ENCODE measurements at regions not wholly inside any gene's neighbourhood (a gene's known extent, or its start where the extent isn't known, plus 50 kb on each side); places are given as distances from the start of the nearest gene placed in this dataset.

DNA sequence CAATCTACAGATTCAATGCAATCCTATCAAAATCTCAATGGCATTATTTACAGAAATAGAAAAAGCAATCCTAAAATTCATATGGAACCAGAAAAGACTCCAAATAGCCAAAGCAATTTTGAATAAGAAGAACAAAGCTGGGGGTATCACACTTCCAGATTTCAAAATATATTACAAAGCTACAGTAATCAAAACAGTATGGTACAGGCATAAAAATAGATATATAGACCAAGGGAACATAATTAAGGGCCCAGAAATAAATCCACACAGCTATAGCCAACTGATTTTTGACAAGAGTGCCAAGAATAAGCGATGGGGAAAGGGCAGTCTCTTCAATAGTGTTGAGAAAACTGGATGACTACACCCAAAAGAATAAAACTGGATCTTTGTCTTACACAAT lies 251.9 kb upstream of the FOXK1 start:
- Histone ChIP-seq H3K4me2 (ENCODE audit: low read length) (no peak overlapping the region), H2AFZ (no peak overlapping the region), H3K4me3 (ENCODE audit: low read depth, low read length) (no peak overlapping the region), H3K4me1 (no peaks in the 10 kb centered on the region), H3K27me3 (ENCODE audit: control insufficient read depth, insufficient read depth, low read length) (no peaks in the 10 kb centered on the region), H3K9ac (no peak overlapping the region), H3K36me3 (ENCODE audit: control insufficient read depth, insufficient read depth, low read length) (no peaks in the 10 kb centered on the region), H3K9me3 (ENCODE audit: control insufficient read depth, low read length) (no peaks in the 10 kb centered on the region), H3K79me2 (no peaks in the 10 kb centered on the region), H3K27ac (no peak overlapping the region)
- TF ChIP-seq, protein P1, sequence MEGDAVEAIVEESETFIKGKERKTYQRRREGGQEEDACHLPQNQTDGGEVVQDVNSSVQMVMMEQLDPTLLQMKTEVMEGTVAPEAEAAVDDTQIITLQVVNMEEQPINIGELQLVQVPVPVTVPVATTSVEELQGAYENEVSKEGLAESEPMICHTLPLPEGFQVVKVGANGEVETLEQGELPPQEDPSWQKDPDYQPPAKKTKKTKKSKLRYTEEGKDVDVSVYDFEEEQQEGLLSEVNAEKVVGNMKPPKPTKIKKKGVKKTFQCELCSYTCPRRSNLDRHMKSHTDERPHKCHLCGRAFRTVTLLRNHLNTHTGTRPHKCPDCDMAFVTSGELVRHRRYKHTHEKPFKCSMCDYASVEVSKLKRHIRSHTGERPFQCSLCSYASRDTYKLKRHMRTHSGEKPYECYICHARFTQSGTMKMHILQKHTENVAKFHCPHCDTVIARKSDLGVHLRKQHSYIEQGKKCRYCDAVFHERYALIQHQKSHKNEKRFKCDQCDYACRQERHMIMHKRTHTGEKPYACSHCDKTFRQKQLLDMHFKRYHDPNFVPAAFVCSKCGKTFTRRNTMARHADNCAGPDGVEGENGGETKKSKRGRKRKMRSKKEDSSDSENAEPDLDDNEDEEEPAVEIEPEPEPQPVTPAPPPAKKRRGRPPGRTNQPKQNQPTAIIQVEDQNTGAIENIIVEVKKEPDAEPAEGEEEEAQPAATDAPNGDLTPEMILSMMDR (IDR thresholded peaks at IDR 0.05) = no peak

- Histone ChIP-seq H3K27ac (no peak overlapping the region), H3K4me3 (ENCODE audit: low read depth, low read length) (no peak overlapping the region), H3K79me2 (no peaks in the 10 kb centered on the region), H3K36me3 (ENCODE audit: control insufficient read depth, insufficient read depth, low read length) (no peaks in the 10 kb centered on the region), H3K27me3 (ENCODE audit: control insufficient read depth, insufficient read depth, low read length) (no peaks in the 10 kb centered on the region), H3K4me2 (ENCODE audit: low read length) (no peak overlapping the region), H3K9ac (no peak overlapping the region), H3K9me3 (ENCODE audit: control insufficient read depth, low read length) (no peaks in the 10 kb centered on the region), H2AFZ (no peak overlapping the region), H3K4me1 (no peaks in the 10 kb centered on the region)
- TF ChIP-seq, protein P1 (IDR thresholded peaks at IDR 0.05) = no peak
These were observed 247.8 kb upstream of the FOXK1 start for GRCh38 chr7:4434306-4434705.

GRCh38 chr7:4436361-4436895 lies 245.7 kb upstream of the FOXK1 start:
- H2AFZ ChIP-seq = no peak overlapping the region
- no peaks in the 10 kb centered on the region for H3K36me3 ChIP-seq (ENCODE audit: control insufficient read depth, insufficient read depth, low read length)
- no peaks in the 10 kb centered on the region for H3K4me1 ChIP-seq
- TF ChIP-seq, protein P1 (IDR thresholded peaks at IDR 0.05) = no peak
- no peak overlapping the region for H3K4me3 ChIP-seq (ENCODE audit: low read depth, low read length)
- no peak overlapping the region for H3K9ac ChIP-seq
- no peaks in the 10 kb centered on the region for H3K27me3 ChIP-seq (ENCODE audit: control insufficient read depth, insufficient read depth, low read length)
- no peak overlapping the region for H3K27ac ChIP-seq
- H3K9me3 ChIP-seq (ENCODE audit: control insufficient read depth, low read length) = no peaks in the 10 kb centered on the region
- no peak overlapping the region for H3K4me2 ChIP-seq (ENCODE audit: low read length)
- H3K79me2 ChIP-seq = no peaks in the 10 kb centered on the region

GRCh38 chr7:4436936-4437335 lies 245.2 kb upstream of the FOXK1 start:
- TF ChIP-seq, protein P1 (IDR thresholded peaks at IDR 0.05) = no peak
- no peak overlapping the region for H3K4me3 ChIP-seq (ENCODE audit: low read depth, low read length)
- no peaks in the 10 kb centered on the region for H3K27me3 ChIP-seq (ENCODE audit: control insufficient read depth, insufficient read depth, low read length)
- no peaks in the 10 kb centered on the region for H3K9me3 ChIP-seq (ENCODE audit: control insufficient read depth, low read length)
- no peaks in the 10 kb centered on the region for H3K4me1 ChIP-seq
- no peak overlapping the region for H3K27ac ChIP-seq
- H3K36me3 ChIP-seq (ENCODE audit: control insufficient read depth, insufficient read depth, low read length) = no peaks in the 10 kb centered on the region
- H3K9ac ChIP-seq = no peak overlapping the region
- H3K4me2 ChIP-seq (ENCODE audit: low read length) = no peak overlapping the region
- no peak overlapping the region for H2AFZ ChIP-seq
- no peaks in the 10 kb centered on the region for H3K79me2 ChIP-seq

DNA sequence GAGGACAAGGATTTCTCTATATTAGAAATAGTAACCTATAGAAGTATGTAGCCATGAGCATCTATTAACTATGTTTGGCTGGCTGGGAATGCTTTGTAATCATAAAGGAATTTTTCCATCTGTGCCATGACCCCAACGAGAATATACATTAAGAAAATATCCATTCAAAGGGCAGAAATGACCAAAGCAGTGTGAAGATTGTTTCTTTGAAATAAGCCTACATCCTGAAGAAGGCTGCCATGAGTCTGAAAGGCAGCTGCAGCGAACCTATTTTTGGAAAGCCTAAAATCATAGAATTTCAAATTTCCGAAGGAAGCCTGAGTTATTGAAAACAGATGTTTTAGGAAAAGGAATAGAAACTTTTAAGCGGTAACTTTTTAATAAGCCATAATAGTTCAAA lies 244.2 kb upstream of the FOXK1 start:
- no peak overlapping the region for H3K9ac ChIP-seq
- TF ChIP-seq, protein P1 (IDR thresholded peaks at IDR 0.05) = no peak
- H3K4me1 ChIP-seq = no peaks in the 10 kb centered on the region
- no peak overlapping the region for H3K4me2 ChIP-seq (ENCODE audit: low read length)
- H3K27ac ChIP-seq = no peak overlapping the region
- no peaks in the 10 kb centered on the region for H3K79me2 ChIP-seq
- no peak overlapping the region for H2AFZ ChIP-seq
- H3K4me3 ChIP-seq (ENCODE audit: low read depth, low read length) = no peak overlapping the region
- H3K9me3 ChIP-seq (ENCODE audit: control insufficient read depth, low read length) = no peaks in the 10 kb centered on the region
- no peaks in the 10 kb centered on the region for H3K36me3 ChIP-seq (ENCODE audit: control insufficient read depth, insufficient read depth, low read length)
- H3K27me3 ChIP-seq (ENCODE audit: control insufficient read depth, insufficient read depth, low read length) = no peaks in the 10 kb centered on the region
